Lower lobe of right lung (tissue), 2 donors: ENCODE measurements at regions not wholly inside any gene's neighbourhood (a gene's known extent, or its start where the extent isn't known, plus 50 kb on each side); places are given as distances from the start of the nearest gene placed in this dataset.
A peak's percentile ranks its signal among the peaks of the same experiment; 100 is the strongest.

Experiments used
- ATAC-seq, 2 donors: fragments of 200-7000 bp; cut with Tn5 transposase; one replicate each; pipeline ENCODE4 v1.9.1; 2020 to 2022; ENCODE audit warnings: mild to moderate bottlenecking in 2 of 2, moderate library complexity in 2 of 2
- DNase-seq: peaks from one replicate; pipeline ENCODE4 v3.0.0-alpha.2; 2020
- H3K27ac ChIP-seq: fragments of 200-600 bp; one replicate; pipeline ENCODE4 v1.8.0; 2022
- H3K27me3 ChIP-seq: fragments of 200-600 bp; one replicate; pipeline ENCODE4 v1.8.0; 2022; ENCODE audit warnings: low read depth
- H3K36me3 ChIP-seq: fragments of 200-600 bp; one replicate; pipeline ENCODE4 v1.8.0; 2022; ENCODE audit warnings: mild to moderate bottlenecking
- H3K4me1 ChIP-seq: fragments of 200-600 bp; one replicate; pipeline ENCODE4 v1.8.0; 2022
- H3K4me3 ChIP-seq: fragments of 200-600 bp; one replicate; pipeline ENCODE4 v1.8.0; 2022; ENCODE audit warnings: mild to moderate bottlenecking
- H3K9me3 ChIP-seq: fragments of 200-600 bp; one replicate; pipeline ENCODE4 v1.8.0; 2022
- CTCF ChIP-seq: fragments of 200-600 bp; IDR thresholded peaks from one replicate; pipeline ENCODE4 v1.8.0; 2022; ENCODE audit warnings: antibody characterized with exemption, mild to moderate bottlenecking
- intact Hi-C: fragments of 100-400 bp; cut with DNase I; formaldehyde crosslinking; loops from one replicate; pipeline ENCODE4 v1.11.0; 2022
- donor health status: DM: no; HTN: yes; CAD: no; lungs with severe emphysema.

DNA sequence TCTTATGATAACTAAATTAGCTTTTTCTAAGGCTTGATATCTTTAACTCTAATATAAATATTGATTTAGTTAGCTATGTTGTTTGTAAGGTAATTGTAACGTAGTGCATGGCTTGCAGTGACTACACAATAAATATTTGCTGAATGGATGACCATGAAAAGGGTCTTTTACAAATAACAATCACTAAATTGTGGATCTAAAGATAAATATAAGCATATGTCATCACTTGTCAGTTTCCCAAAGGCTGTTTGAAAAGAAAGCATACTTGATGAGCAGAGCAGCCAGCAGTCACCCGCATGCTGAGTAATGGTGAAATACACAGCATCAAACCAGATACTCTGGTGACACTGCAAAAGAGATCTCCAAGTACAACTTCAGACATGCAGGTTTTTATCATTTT lies 92.5 kb upstream of the FMN2 start:
- peaks cover 51% of the 10 kb centered on the region for H3K27me3 ChIP-seq
- DNase-seq, result no peak

DNA sequence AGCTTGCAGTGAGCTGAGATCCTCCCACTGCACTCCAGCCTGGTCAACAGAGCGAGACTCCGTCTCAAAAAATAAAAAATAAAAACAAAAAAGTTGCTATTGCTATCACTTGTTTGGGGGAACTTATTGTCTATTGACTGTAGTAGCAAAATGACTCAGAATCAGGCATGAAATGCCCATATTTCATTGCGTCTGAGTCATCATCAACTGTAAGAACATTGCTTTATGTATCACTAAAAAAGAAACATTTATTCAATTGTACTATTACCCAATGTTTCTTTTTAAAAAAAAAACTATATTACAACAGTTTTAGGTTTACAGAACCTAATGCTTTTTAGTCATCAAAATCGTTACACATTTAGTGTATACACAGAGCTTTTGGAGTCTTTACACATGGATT lies 91.0 kb upstream of the FMN2 start:
- peaks cover 49% of the 10 kb centered on the region for H3K27me3 ChIP-seq
- intact Hi-C loops, result no loop called here

More for the DNA sequence above, 92.5 kb upstream of the FMN2 start:
- no peaks in the 10 kb centered on the region for H3K36me3 ChIP-seq
- ATAC-seq, result no peak
- intact Hi-C loops, result no loop called here
- no peak overlapping the region for H3K4me3 ChIP-seq
- no peak overlapping the region for H3K27ac ChIP-seq
- no peaks in the 10 kb centered on the region for H3K9me3 ChIP-seq
- H3K4me1 ChIP-seq, result peaks cover 7% of the 10 kb centered on the region
- TF ChIP-seq CTCF, result no peak

GRCh38 chr1:240001177-240001740 lies 90.4 kb upstream of the FMN2 start:
- no peak overlapping the region for H3K4me3 ChIP-seq
- DNase-seq (no peak), ATAC-seq (no peak)
- H3K27me3 ChIP-seq, result peaks cover 47% of the 10 kb centered on the region
- no peak overlapping the region for H3K27ac ChIP-seq
- H3K4me1 ChIP-seq, result peaks cover 7% of the 10 kb centered on the region
- H3K36me3 ChIP-seq, result no peaks in the 10 kb centered on the region
- no peaks in the 10 kb centered on the region for H3K9me3 ChIP-seq
- no peak for TF ChIP-seq CTCF
- intact Hi-C loops, result no loop called here

More for the DNA sequence above, 91.0 kb upstream of the FMN2 start:
- Histone ChIP-seq H3K27ac (no peak overlapping the region), H3K36me3 (no peaks in the 10 kb centered on the region), H3K4me3 (no peak overlapping the region), H3K9me3 (no peaks in the 10 kb centered on the region), H3K4me1 (peaks cover 7% of the 10 kb centered on the region)
- no peak for TF ChIP-seq CTCF
- no peak for ATAC-seq
- no peak for DNase-seq

GRCh38 chr1:240004086-240004749 lies 87.5 kb upstream of the FMN2 start:
- H3K36me3 ChIP-seq, result no peaks in the 10 kb centered on the region
- ATAC-seq, result no peak
- no peak for DNase-seq
- H3K9me3 ChIP-seq, result no peaks in the 10 kb centered on the region
- no peaks in the 10 kb centered on the region for H3K4me1 ChIP-seq
- intact Hi-C loops, result no loop called here
- H3K27ac ChIP-seq, result no peak overlapping the region
- peaks cover 17% of the 10 kb centered on the region for H3K27me3 ChIP-seq
- H3K4me3 ChIP-seq, result no peak overlapping the region
- TF ChIP-seq CTCF, result peak; percentile 78

GRCh38 chr1:240005997-240006650 lies 85.6 kb upstream of the FMN2 start:
- DNase-seq (no peak), ATAC-seq (no peak)
- Histone ChIP-seq H3K4me3 (no peak overlapping the region), H3K36me3 (no peaks in the 10 kb centered on the region), H3K9me3 (no peaks in the 10 kb centered on the region), H3K27ac (no peak overlapping the region), H3K27me3 (no peaks in the 10 kb centered on the region), H3K4me1 (no peaks in the 10 kb centered on the region)
- no peak for TF ChIP-seq CTCF
- intact Hi-C loops, result no loop called here
